SK-MEL-5 (cell line): ENCODE measurements at regions not wholly inside any gene's neighbourhood (a gene's known extent, or its start where the extent isn't known, plus 50 kb on each side); places are given as distances from the start of the nearest gene placed in this dataset.

Source experiments
- DNase-seq: peaks from one replicate; pipeline ENCODE4 v3.0.0-alpha.2; 2016; ENCODE audit warnings: low read depth, low spot score
- in situ Hi-C: cut with HindIII; loops from 2 replicates; pipeline ENCODE4 v1.10.0; 2016; ENCODE audit warnings: low sequenced_read_pairs, high pct_unique_total_duplicates, low pct_unique_long_range_greater_than_20kb
- small RNA-seq, 2 experiments: library from RNA; depleted of rRNA; stranded (forward); fragments of <200 nt; gene quantifications; one replicate each; pipeline ENCODE3, GENCODE V24; 2014

GRCh38 chr21:23160914-23161313 is 2162.7 kb downstream of the NCAM2 start:
- in situ Hi-C loops, result no loop called here
- DNase-seq, result peak; percentile 19

- in situ Hi-C loops, result no loop called here
- DNase-seq, result peak; percentile 71
Measured at GRCh38 chr21:23162198-23162946, 2164.2 kb downstream of the NCAM2 start.

Small RNA genes lying in the stretch of these regions (small RNA-seq; reads per million reads assigned to genes)
- gene MIR6130, result 0 reads per million in 2 experiments
- 0.02 to 0.10 reads per million in 2 experiments for gene RNU4-45P
